ENCODE measurements at regions not wholly inside any gene's neighbourhood (a gene's known extent, or its start where the extent isn't known, plus 50 kb on each side); places are given as distances from the start of the nearest gene placed in this dataset.

DNA sequence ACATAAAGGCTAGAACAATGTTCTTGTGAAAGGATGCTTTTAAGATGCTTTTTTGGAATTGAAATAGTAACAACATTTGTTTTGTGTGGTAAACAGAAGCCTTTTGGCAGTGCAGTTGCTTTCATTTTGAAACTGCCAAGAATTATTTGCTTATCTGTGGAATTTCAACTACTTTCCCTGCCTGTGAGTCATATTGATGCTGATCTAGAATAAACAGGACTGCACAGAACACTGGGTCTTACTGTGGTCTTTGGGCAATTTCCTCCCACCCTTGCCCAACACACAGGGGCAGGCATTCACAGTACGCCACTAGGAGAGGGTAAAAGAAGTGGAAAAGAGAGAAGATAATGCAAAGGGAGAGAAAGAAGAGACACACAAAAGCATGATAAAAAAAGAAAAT lies 483.7 kb downstream of the ELAVL2 start:
- H3K27ac ChIP-seq = no peak overlapping the region
- 38 to 45% methylated on average over 1 of the region's 1 CpG for WGBS, 2 donors
- TF ChIP-seq CTCF (IDR thresholded peaks at IDR 0.05) (no peak), POLR2A (IDR thresholded peaks at IDR 0.05) (no peak)
- no peaks in the 10 kb centered on the region for H3K9me3 ChIP-seq
- intact Hi-C loops (cut with DNase I) = no loop called here
- H3K4me3 ChIP-seq = no peak overlapping the region
- no peaks in the 10 kb centered on the region for H3K27me3 ChIP-seq
- H3K4me1 ChIP-seq = no peaks in the 10 kb centered on the region
- no peak for DNase-seq
- H3K36me3 ChIP-seq = no peaks in the 10 kb centered on the region

DNA sequence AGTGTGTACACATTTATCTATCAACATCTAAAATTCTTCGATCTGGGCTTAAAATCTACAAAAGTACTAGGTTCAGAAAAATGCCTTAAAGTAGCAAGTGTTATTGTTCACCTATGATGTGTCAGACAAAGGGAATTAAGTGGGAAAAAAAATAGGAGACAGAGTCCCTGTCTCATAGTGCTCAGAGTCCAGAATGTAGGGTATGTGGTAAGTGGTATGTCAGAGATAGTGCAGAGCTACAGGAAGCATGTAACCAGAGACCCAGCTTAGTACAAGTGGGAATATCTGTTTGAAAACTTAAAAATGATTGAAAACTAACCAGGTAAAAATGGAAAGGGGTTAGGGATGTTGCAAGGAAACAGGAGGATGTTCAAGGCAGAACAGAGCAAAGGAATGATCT lies 482.8 kb downstream of the ELAVL2 start:
- intact Hi-C loops (cut with DNase I) = no loop called here
- 31 to 56% methylated on average over 1 of the region's 1 CpG for WGBS, 2 donors
- H3K4me1 ChIP-seq = no peaks in the 10 kb centered on the region
- H3K27ac ChIP-seq = no peak overlapping the region
- no peak for DNase-seq
- no peaks in the 10 kb centered on the region for H3K9me3 ChIP-seq
- H3K36me3 ChIP-seq = no peaks in the 10 kb centered on the region
- H3K27me3 ChIP-seq = no peaks in the 10 kb centered on the region
- H3K4me3 ChIP-seq = no peak overlapping the region
- no peak for TF ChIP-seq CTCF (IDR thresholded peaks at IDR 0.05)
- no peak for TF ChIP-seq POLR2A (IDR thresholded peaks at IDR 0.05)

DNA sequence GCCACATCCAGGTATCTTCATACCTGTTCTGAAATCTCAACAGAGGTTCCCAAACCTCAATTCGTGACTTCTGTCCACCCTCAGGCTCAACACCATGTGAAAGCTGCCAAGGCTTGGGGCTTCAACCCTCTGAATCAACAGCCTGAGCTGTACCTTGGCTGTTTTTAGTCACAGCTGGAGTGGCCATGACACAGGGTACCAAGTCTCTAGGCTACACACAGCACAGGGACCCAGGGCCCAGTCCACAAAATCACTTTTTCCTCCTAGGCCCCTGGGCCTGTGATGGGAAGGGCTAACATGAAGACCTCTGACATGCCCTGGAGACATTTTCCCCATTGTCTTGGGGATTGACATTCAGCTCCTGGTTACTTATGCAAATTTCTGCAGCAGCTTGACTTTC lies 464.9 kb downstream of the ELAVL2 start:
- no peaks in the 10 kb centered on the region for H3K36me3 ChIP-seq
- no peak overlapping the region for H3K4me3 ChIP-seq
- intact Hi-C loops (cut with DNase I) = no loop called here
- peaks cover 0 to 11% (median 4%) of the 10 kb centered on the region in 3 donors for H3K9me3 ChIP-seq
- no peak for DNase-seq
- TF ChIP-seq POLR2A (IDR thresholded peaks at IDR 0.05) = no peak
- no peak for TF ChIP-seq CTCF (IDR thresholded peaks at IDR 0.05)
- no peak overlapping the region for H3K27ac ChIP-seq
- H3K4me1 ChIP-seq = no peaks in the 10 kb centered on the region
- no peaks in the 10 kb centered on the region for H3K27me3 ChIP-seq
- WGBS, 2 donors = 71% methylated on average over 1 of the region's 1 CpG; no CpG with 5 or more reads in 1 of the 2 donors

- no peaks in the 10 kb centered on the region for H3K36me3 ChIP-seq
- H3K4me1 ChIP-seq = no peaks in the 10 kb centered on the region
- no peak overlapping the region for H3K4me3 ChIP-seq
- no peaks in the 10 kb centered on the region for H3K27me3 ChIP-seq
- DNase-seq = no peak
- no peaks in the 10 kb centered on the region for H3K9me3 ChIP-seq
- no peak overlapping the region for H3K27ac ChIP-seq
- TF ChIP-seq CTCF (IDR thresholded peaks at IDR 0.05) (no peak), POLR2A (IDR thresholded peaks at IDR 0.05) (no peak)
- WGBS, 2 donors = 43% methylated on average over 1 of the region's 1 CpG; no CpG with 5 or more reads in 1 of the 2 donors
- intact Hi-C loops (cut with DNase I) = no loop called here
Observed at GRCh38 chr9:23372703-23373102, 453.3 kb downstream of the ELAVL2 start.

DNA sequence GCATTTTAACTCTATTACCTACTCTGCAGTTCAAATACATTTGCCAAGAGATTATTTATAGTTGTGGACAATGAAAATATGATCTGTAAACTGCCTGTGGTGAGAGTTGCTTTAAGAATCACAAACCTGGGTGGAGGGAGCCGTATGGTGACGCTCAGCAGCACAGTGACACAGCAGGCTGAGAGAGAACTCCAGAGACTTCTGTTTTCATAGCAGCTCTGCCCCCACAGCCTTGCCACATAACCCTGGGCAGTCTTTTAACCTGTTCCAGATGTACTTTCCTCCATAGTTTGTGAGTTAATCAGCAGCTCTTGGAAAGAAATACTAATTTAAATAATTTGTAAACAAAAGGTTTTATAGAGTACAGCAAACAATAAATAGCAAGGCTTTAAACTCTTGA lies 450.5 kb downstream of the ELAVL2 start:
- no peaks in the 10 kb centered on the region for H3K4me1 ChIP-seq
- intact Hi-C loops (cut with DNase I) = no loop called here
- TF ChIP-seq CTCF (IDR thresholded peaks at IDR 0.05) = no peak
- no peak for TF ChIP-seq POLR2A (IDR thresholded peaks at IDR 0.05)
- H3K36me3 ChIP-seq = no peaks in the 10 kb centered on the region
- 80% methylated on average over 2 of the region's 2 CpGs; no CpG with 5 or more reads in 1 of the 2 donors for WGBS, 2 donors
- H3K27me3 ChIP-seq = no peaks in the 10 kb centered on the region
- no peak overlapping the region for H3K27ac ChIP-seq
- no peak overlapping the region for H3K4me3 ChIP-seq
- no peak for DNase-seq
- H3K9me3 ChIP-seq = no peaks in the 10 kb centered on the region
